HL-60 (cell line): ENCODE measurements at regions not wholly inside any gene's neighbourhood (a gene's known extent, or its start where the extent isn't known, plus 50 kb on each side); places are given as distances from the start of the nearest gene placed in this dataset.
"Not testable (repeated sequence)": the region's sequence is repeated elsewhere in the genome, so short reads cannot be mapped to it uniquely, and the experiment has no call there.

Experiments used
- GABPA ChIP-seq: IDR thresholded peaks from 2 replicates; pipeline ENCODE4 v1.6.1; 2012; ENCODE audit warnings: low read depth
- POLR2AphosphoS5 ChIP-seq: IDR thresholded peaks from 2 replicates; pipeline ENCODE4 v1.6.1; 2012; ENCODE audit warnings: low read depth
- TF ChIP-seq, protein P1 (sequence below): IDR thresholded peaks from one replicate; pipeline ENCODE4 v1.5.1; 2011; ENCODE audit warnings: low read length, control low read depth, inconsistent platforms; ENCODE audit not compliant: insufficient read depth

DNA sequence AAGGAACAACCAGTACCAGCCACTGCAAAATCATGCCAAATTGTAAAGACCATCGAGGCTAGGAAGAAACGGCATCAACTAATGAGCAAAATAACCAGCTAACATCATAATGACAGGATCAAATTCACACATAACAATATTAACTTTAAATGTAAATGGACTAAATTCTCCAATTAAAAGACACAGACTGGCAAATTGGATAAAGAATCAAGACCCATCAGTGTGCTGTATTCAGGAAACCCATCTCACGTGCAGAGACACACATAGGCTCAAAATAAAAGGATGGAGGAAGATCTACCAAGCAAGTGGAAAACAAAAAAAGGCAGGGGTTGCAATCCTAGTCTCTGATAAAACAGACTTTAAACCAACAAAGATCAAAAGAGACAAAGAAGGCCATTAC is 97.6 kb downstream of the GPX5 start:
- TF ChIP-seq, protein P1, sequence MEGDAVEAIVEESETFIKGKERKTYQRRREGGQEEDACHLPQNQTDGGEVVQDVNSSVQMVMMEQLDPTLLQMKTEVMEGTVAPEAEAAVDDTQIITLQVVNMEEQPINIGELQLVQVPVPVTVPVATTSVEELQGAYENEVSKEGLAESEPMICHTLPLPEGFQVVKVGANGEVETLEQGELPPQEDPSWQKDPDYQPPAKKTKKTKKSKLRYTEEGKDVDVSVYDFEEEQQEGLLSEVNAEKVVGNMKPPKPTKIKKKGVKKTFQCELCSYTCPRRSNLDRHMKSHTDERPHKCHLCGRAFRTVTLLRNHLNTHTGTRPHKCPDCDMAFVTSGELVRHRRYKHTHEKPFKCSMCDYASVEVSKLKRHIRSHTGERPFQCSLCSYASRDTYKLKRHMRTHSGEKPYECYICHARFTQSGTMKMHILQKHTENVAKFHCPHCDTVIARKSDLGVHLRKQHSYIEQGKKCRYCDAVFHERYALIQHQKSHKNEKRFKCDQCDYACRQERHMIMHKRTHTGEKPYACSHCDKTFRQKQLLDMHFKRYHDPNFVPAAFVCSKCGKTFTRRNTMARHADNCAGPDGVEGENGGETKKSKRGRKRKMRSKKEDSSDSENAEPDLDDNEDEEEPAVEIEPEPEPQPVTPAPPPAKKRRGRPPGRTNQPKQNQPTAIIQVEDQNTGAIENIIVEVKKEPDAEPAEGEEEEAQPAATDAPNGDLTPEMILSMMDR: not testable (repeated sequence)
- not testable (repeated sequence) for TF ChIP-seq POLR2AphosphoS5, GABPA
